ENCODE measurements at regions not wholly inside any gene's neighbourhood (a gene's known extent, or its start where the extent isn't known, plus 50 kb on each side); places are given as distances from the start of the nearest gene placed in this dataset.

GRCh38 chr9:102047549-102047948 is 309.1 kb upstream of the GRIN3A start:
- Histone ChIP-seq H3K4me3 (replicated peaks in 1 of 3) (no peak overlapping the region), H3K36me3 (no peaks in the 10 kb centered on the region), H3K27ac (no peak overlapping the region), H3K27me3 (no peaks in the 10 kb centered on the region), H3K9me3 (no peaks in the 10 kb centered on the region), H3K4me1 (no peaks in the 10 kb centered on the region)
- 75 to 85% methylated on average over 3 of the region's 3 CpGs for WGBS, 2 donors
- TF ChIP-seq POLR2A (IDR thresholded peaks at IDR 0.05): no peak
- TF ChIP-seq, protein P1, sequence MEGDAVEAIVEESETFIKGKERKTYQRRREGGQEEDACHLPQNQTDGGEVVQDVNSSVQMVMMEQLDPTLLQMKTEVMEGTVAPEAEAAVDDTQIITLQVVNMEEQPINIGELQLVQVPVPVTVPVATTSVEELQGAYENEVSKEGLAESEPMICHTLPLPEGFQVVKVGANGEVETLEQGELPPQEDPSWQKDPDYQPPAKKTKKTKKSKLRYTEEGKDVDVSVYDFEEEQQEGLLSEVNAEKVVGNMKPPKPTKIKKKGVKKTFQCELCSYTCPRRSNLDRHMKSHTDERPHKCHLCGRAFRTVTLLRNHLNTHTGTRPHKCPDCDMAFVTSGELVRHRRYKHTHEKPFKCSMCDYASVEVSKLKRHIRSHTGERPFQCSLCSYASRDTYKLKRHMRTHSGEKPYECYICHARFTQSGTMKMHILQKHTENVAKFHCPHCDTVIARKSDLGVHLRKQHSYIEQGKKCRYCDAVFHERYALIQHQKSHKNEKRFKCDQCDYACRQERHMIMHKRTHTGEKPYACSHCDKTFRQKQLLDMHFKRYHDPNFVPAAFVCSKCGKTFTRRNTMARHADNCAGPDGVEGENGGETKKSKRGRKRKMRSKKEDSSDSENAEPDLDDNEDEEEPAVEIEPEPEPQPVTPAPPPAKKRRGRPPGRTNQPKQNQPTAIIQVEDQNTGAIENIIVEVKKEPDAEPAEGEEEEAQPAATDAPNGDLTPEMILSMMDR (IDR thresholded peaks at IDR 0.05): no peak
- intact Hi-C loops (cut with DNase I): no loop called here
- no peak for DNase-seq

- no peaks in the 10 kb centered on the region for H3K9me3 ChIP-seq
- intact Hi-C loops (cut with DNase I): no loop called here
- no peak for DNase-seq
- H3K27ac ChIP-seq: no peak overlapping the region
- H3K4me1 ChIP-seq: no peaks in the 10 kb centered on the region
- H3K4me3 ChIP-seq (replicated peaks in 1 of 3): no peak overlapping the region
- no peaks in the 10 kb centered on the region for H3K27me3 ChIP-seq
- no peaks in the 10 kb centered on the region for H3K36me3 ChIP-seq
- 92 to 94% methylated on average over 1 of the region's 1 CpG for WGBS, 2 donors
- TF ChIP-seq POLR2A (IDR thresholded peaks at IDR 0.05): no peak
- TF ChIP-seq, protein P1 (IDR thresholded peaks at IDR 0.05): no peak
Measured at GRCh38 chr9:102044133-102044532, 305.7 kb upstream of the GRIN3A start.

DNA sequence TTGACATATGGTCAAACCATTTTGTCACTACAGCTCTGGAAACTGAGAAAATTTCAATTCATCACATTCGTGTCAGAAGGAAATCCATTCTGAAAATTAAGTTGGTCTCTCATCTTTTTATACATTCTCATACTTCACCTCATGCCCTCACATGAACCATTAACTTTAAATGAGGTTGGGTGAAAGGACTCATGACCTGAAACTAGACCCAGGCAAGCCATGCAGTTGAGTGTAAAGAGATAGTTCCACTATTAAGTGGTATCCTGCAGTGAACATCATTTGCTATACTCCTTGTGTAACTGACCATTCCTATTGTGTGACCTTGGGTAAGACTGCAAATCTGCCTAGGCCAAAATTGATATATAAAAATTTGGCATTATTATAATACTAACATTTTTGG is 299.6 kb upstream of the GRIN3A start:
- H3K4me1 ChIP-seq: no peaks in the 10 kb centered on the region
- WGBS, 2 donors: 67 to 80% methylated on average over 1 of the region's 1 CpG
- intact Hi-C loops (cut with DNase I): no loop called here
- H3K4me3 ChIP-seq (replicated peaks in 1 of 3): no peak overlapping the region
- H3K36me3 ChIP-seq: no peaks in the 10 kb centered on the region
- TF ChIP-seq, protein P1 (IDR thresholded peaks at IDR 0.05): no peak
- no peak for TF ChIP-seq POLR2A (IDR thresholded peaks at IDR 0.05)
- no peak for DNase-seq
- H3K27ac ChIP-seq: no peak overlapping the region
- no peaks in the 10 kb centered on the region for H3K9me3 ChIP-seq
- no peaks in the 10 kb centered on the region for H3K27me3 ChIP-seq

DNA sequence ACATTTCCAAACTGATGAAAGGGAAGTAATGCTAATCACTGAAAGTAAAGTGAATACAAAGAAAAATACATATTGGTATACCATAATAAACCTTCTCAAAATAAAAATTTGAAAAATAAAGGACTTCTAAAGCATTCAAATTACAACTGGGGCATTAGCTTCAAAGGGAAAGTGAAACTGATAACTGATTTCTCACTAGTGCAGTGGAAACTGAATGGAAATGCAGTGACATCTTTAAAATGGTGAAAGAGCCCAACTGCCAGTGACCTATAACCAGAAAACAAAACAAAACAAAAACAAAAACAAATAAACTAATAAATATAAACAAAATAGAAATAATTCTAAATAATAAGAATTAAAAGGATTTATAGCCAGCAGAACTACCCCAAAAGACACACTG is 297.5 kb upstream of the GRIN3A start:
- H3K27me3 ChIP-seq: no peaks in the 10 kb centered on the region
- no peak overlapping the region for H3K27ac ChIP-seq
- H3K4me3 ChIP-seq (replicated peaks in 1 of 3): no peak overlapping the region
- intact Hi-C loops (cut with DNase I): no loop called here
- H3K36me3 ChIP-seq: no peaks in the 10 kb centered on the region
- H3K9me3 ChIP-seq: no peaks in the 10 kb centered on the region
- no peak for TF ChIP-seq POLR2A (IDR thresholded peaks at IDR 0.05)
- no peak for DNase-seq
- H3K4me1 ChIP-seq: no peaks in the 10 kb centered on the region

DNA sequence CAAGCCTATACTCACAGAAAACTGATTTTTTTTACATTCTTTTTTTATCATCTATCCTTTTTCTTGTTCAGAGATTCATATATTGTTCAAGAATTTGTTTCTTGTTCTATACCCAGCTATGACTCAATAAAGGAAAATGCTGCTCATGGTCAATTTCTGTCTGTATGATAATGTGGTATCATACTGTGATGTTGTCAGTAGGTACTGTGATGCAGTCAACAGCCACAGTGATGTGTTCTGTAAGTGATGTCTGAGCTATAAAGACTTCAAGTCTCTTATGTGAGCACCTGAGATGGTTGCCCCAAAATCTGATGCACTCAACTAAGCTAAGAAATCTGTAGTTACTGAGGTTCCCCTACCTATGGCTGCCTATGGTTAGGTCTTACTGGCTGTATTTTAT is 294.2 kb upstream of the GRIN3A start:
- no peak for DNase-seq
- Histone ChIP-seq H3K36me3 (no peaks in the 10 kb centered on the region), H3K4me1 (no peaks in the 10 kb centered on the region), H3K27ac (no peak overlapping the region), H3K9me3 (no peaks in the 10 kb centered on the region), H3K27me3 (no peaks in the 10 kb centered on the region), H3K4me3 (replicated peaks in 1 of 3) (no peak overlapping the region)
- no peak for TF ChIP-seq POLR2A (IDR thresholded peaks at IDR 0.05)
- TF ChIP-seq, protein P1 (IDR thresholded peaks at IDR 0.05): no peak
- intact Hi-C loops (cut with DNase I): no loop called here

GRCh38 chr9:102000956-102001355 is 262.5 kb upstream of the GRIN3A start:
- no peaks in the 10 kb centered on the region for H3K36me3 ChIP-seq
- 79 to 92% methylated on average over 1 of the region's 1 CpG for WGBS, 2 donors
- no peaks in the 10 kb centered on the region for H3K9me3 ChIP-seq
- intact Hi-C loops (cut with DNase I): no loop called here
- no peaks in the 10 kb centered on the region for H3K27me3 ChIP-seq
- H3K27ac ChIP-seq: no peak overlapping the region
- TF ChIP-seq, protein P1 (IDR thresholded peaks at IDR 0.05): no peak
- TF ChIP-seq POLR2A (IDR thresholded peaks at IDR 0.05): no peak
- DNase-seq: no peak
- H3K4me1 ChIP-seq: peaks cover 0 to 14% of the 10 kb centered on the region in 2 donors
- no peak overlapping the region for H3K4me3 ChIP-seq (replicated peaks in 1 of 3)

Measured in thyroid gland (tissue), 4 donors.